ENCODE measurements at regions not wholly inside any gene's neighbourhood (a gene's known extent, or its start where the extent isn't known, plus 50 kb on each side); places are given as distances from the start of the nearest gene placed in this dataset.

- no peak overlapping the region for H3K4me3 Mint-ChIP-seq
- intact Hi-C loops (cut with micrococcal nuclease) = no loop called here
- no peak overlapping the region for H3K27ac Mint-ChIP-seq
- CTCF ChIA-PET = no interaction called here
- H3K4me1 Mint-ChIP-seq (ENCODE audit: low read depth) = no peaks in the 10 kb centered on the region
- no peaks in the 10 kb centered on the region for H3K36me3 Mint-ChIP-seq (ENCODE audit: low read depth)
- H3K9me3 Mint-ChIP-seq = no peaks in the 10 kb centered on the region
- H3K27me3 Mint-ChIP-seq (ENCODE audit: low read depth) = peaks cover 10% of the 10 kb centered on the region
- DNase-seq = no peak
These were observed 438.0 kb upstream of the CPEB2 start for GRCh38 chr4:14564281-14564680.

- Mint-ChIP-seq H3K36me3 (ENCODE audit: low read depth) (no peaks in the 10 kb centered on the region), H3K9me3 (no peaks in the 10 kb centered on the region), H3K4me3 (no peak overlapping the region), H3K27ac (no peak overlapping the region), H3K4me1 (ENCODE audit: low read depth) (no peaks in the 10 kb centered on the region), H3K27me3 (ENCODE audit: low read depth) (peaks cover 5% of the 10 kb centered on the region)
- CTCF ChIA-PET = interaction anchor here (0.8 kb wide), 1 partner anchor 728 kb away, joined by 6 read pairs; no protein-coding TSS in a partner anchor
- intact Hi-C loops (cut with micrococcal nuclease) = no loop called here
- DNase-seq = peak; percentile 7
These were observed 435.8 kb upstream of the CPEB2 start for GRCh38 chr4:14566518-14566917.

GRCh38 chr4:14568351-14568750 lies 433.9 kb upstream of the CPEB2 start:
- no peak overlapping the region for H3K27ac Mint-ChIP-seq
- no peaks in the 10 kb centered on the region for H3K4me1 Mint-ChIP-seq (ENCODE audit: low read depth)
- no peaks in the 10 kb centered on the region for H3K9me3 Mint-ChIP-seq
- no peak for DNase-seq
- intact Hi-C loops (cut with micrococcal nuclease) = no loop called here
- no peaks in the 10 kb centered on the region for H3K36me3 Mint-ChIP-seq (ENCODE audit: low read depth)
- CTCF ChIA-PET = no interaction called here
- no peaks in the 10 kb centered on the region for H3K27me3 Mint-ChIP-seq (ENCODE audit: low read depth)
- H3K4me3 Mint-ChIP-seq = no peak overlapping the region

GRCh38 chr4:14575289-14575688 lies 427.0 kb upstream of the CPEB2 start:
- Mint-ChIP-seq H3K27me3 (ENCODE audit: low read depth) (peaks cover 4% of the 10 kb centered on the region), H3K4me1 (ENCODE audit: low read depth) (no peaks in the 10 kb centered on the region), H3K4me3 (no peak overlapping the region), H3K36me3 (ENCODE audit: low read depth) (no peaks in the 10 kb centered on the region), H3K27ac (no peak overlapping the region), H3K9me3 (no peaks in the 10 kb centered on the region)
- intact Hi-C loops (cut with micrococcal nuclease) = no loop called here
- CTCF ChIA-PET = no interaction called here
- DNase-seq = no peak

GRCh38 chr4:14575919-14576318 lies 426.4 kb upstream of the CPEB2 start:
- intact Hi-C loops (cut with micrococcal nuclease) = no loop called here
- no peaks in the 10 kb centered on the region for H3K36me3 Mint-ChIP-seq (ENCODE audit: low read depth)
- no peaks in the 10 kb centered on the region for H3K4me1 Mint-ChIP-seq (ENCODE audit: low read depth)
- no peak for DNase-seq
- H3K27ac Mint-ChIP-seq = no peak overlapping the region
- CTCF ChIA-PET = no interaction called here
- no peak overlapping the region for H3K4me3 Mint-ChIP-seq
- H3K27me3 Mint-ChIP-seq (ENCODE audit: low read depth) = peaks cover 4% of the 10 kb centered on the region
- no peaks in the 10 kb centered on the region for H3K9me3 Mint-ChIP-seq

GRCh38 chr4:14580061-14580460 lies 422.2 kb upstream of the CPEB2 start:
- Mint-ChIP-seq H3K4me3 (no peak overlapping the region), H3K9me3 (no peaks in the 10 kb centered on the region), H3K27ac (no peak overlapping the region), H3K27me3 (ENCODE audit: low read depth) (peaks cover 3% of the 10 kb centered on the region), H3K36me3 (ENCODE audit: low read depth) (no peaks in the 10 kb centered on the region), H3K4me1 (ENCODE audit: low read depth) (no peaks in the 10 kb centered on the region)
- intact Hi-C loops (cut with micrococcal nuclease) = no loop called here
- DNase-seq = no peak
- CTCF ChIA-PET = interaction anchor here (0.7 kb wide), 1 partner anchor 92 kb away, joined by 6 read pairs; no protein-coding TSS in a partner anchor

GRCh38 chr4:14581741-14582140 lies 420.5 kb upstream of the CPEB2 start:
- CTCF ChIA-PET = no interaction called here
- intact Hi-C loops (cut with micrococcal nuclease) = no loop called here
- H3K27ac Mint-ChIP-seq = no peak overlapping the region

GRCh38 chr4:14582677-14583076 lies 419.6 kb upstream of the CPEB2 start:
- intact Hi-C loops (cut with micrococcal nuclease) = no loop called here
- no peak overlapping the region for H3K4me3 Mint-ChIP-seq
- H3K4me1 Mint-ChIP-seq (ENCODE audit: low read depth) = no peaks in the 10 kb centered on the region
- peaks cover 6% of the 10 kb centered on the region for H3K9me3 Mint-ChIP-seq
- H3K27ac Mint-ChIP-seq = no peak overlapping the region
- peaks cover 7% of the 10 kb centered on the region for H3K27me3 Mint-ChIP-seq (ENCODE audit: low read depth)
- CTCF ChIA-PET = no interaction called here
- no peaks in the 10 kb centered on the region for H3K36me3 Mint-ChIP-seq (ENCODE audit: low read depth)
- DNase-seq = no peak

More at GRCh38 chr4:14581741-14582140, 420.5 kb upstream of the CPEB2 start:
- Mint-ChIP-seq H3K4me1 (ENCODE audit: low read depth) (no peaks in the 10 kb centered on the region), H3K27me3 (ENCODE audit: low read depth) (peaks cover 7% of the 10 kb centered on the region), H3K9me3 (peaks cover 6% of the 10 kb centered on the region), H3K36me3 (ENCODE audit: low read depth) (no peaks in the 10 kb centered on the region), H3K4me3 (no peak overlapping the region)
- DNase-seq = no peak

- CTCF ChIA-PET = no interaction called here
These were observed 418.9 kb upstream of the CPEB2 start for GRCh38 chr4:14583331-14583730.

GRCh38 chr4:14583752-14584151 lies 418.5 kb upstream of the CPEB2 start:
- DNase-seq = no peak
- Mint-ChIP-seq H3K27me3 (ENCODE audit: low read depth) (peaks cover 7% of the 10 kb centered on the region), H3K27ac (no peak overlapping the region), H3K4me3 (no peak overlapping the region), H3K36me3 (ENCODE audit: low read depth) (no peaks in the 10 kb centered on the region), H3K4me1 (ENCODE audit: low read depth) (no peaks in the 10 kb centered on the region), H3K9me3 (peaks cover 6% of the 10 kb centered on the region)
- CTCF ChIA-PET = no interaction called here
- intact Hi-C loops (cut with micrococcal nuclease) = no loop called here

More at GRCh38 chr4:14583331-14583730, 418.9 kb upstream of the CPEB2 start:
- intact Hi-C loops (cut with micrococcal nuclease) = no loop called here
- Mint-ChIP-seq H3K9me3 (peaks cover 6% of the 10 kb centered on the region), H3K27me3 (ENCODE audit: low read depth) (peaks cover 7% of the 10 kb centered on the region), H3K27ac (no peak overlapping the region), H3K36me3 (ENCODE audit: low read depth) (no peaks in the 10 kb centered on the region), H3K4me3 (no peak overlapping the region), H3K4me1 (ENCODE audit: low read depth) (no peaks in the 10 kb centered on the region)
- DNase-seq = no peak

GRCh38 chr4:14592950-14593349 lies 409.3 kb upstream of the CPEB2 start:
- H3K4me3 Mint-ChIP-seq = no peak overlapping the region
- DNase-seq = no peak
- no peaks in the 10 kb centered on the region for H3K4me1 Mint-ChIP-seq (ENCODE audit: low read depth)
- H3K27ac Mint-ChIP-seq = no peak overlapping the region
- H3K36me3 Mint-ChIP-seq (ENCODE audit: low read depth) = no peaks in the 10 kb centered on the region
- intact Hi-C loops (cut with micrococcal nuclease) = no loop called here
- H3K27me3 Mint-ChIP-seq (ENCODE audit: low read depth) = peaks cover 1% of the 10 kb centered on the region
- H3K9me3 Mint-ChIP-seq = no peaks in the 10 kb centered on the region
- CTCF ChIA-PET = no interaction called here

GRCh38 chr4:14596028-14596427 lies 406.3 kb upstream of the CPEB2 start:
- Mint-ChIP-seq H3K27ac (no peak overlapping the region), H3K4me3 (no peak overlapping the region), H3K36me3 (ENCODE audit: low read depth) (no peaks in the 10 kb centered on the region), H3K27me3 (ENCODE audit: low read depth) (peaks cover under 1% of the 10 kb centered on the region), H3K4me1 (ENCODE audit: low read depth) (no peaks in the 10 kb centered on the region), H3K9me3 (no peaks in the 10 kb centered on the region)
- intact Hi-C loops (cut with micrococcal nuclease) = no loop called here
- CTCF ChIA-PET = no interaction called here
- no peak for DNase-seq

GRCh38 chr4:14596437-14596836 lies 405.8 kb upstream of the CPEB2 start:
- no peak overlapping the region for H3K4me3 Mint-ChIP-seq
- CTCF ChIA-PET = no interaction called here
- no peaks in the 10 kb centered on the region for H3K4me1 Mint-ChIP-seq (ENCODE audit: low read depth)
- no peaks in the 10 kb centered on the region for H3K9me3 Mint-ChIP-seq
- no peaks in the 10 kb centered on the region for H3K36me3 Mint-ChIP-seq (ENCODE audit: low read depth)
- no peak for DNase-seq
- no peaks in the 10 kb centered on the region for H3K27me3 Mint-ChIP-seq (ENCODE audit: low read depth)
- intact Hi-C loops (cut with micrococcal nuclease) = no loop called here
- H3K27ac Mint-ChIP-seq = no peak overlapping the region

- DNase-seq = no peak
- intact Hi-C loops (cut with micrococcal nuclease) = no loop called here
- no peak overlapping the region for H3K27ac Mint-ChIP-seq
- no peaks in the 10 kb centered on the region for H3K27me3 Mint-ChIP-seq (ENCODE audit: low read depth)
- H3K4me3 Mint-ChIP-seq = no peak overlapping the region
- no peaks in the 10 kb centered on the region for H3K36me3 Mint-ChIP-seq (ENCODE audit: low read depth)
- CTCF ChIA-PET = no interaction called here
- H3K4me1 Mint-ChIP-seq (ENCODE audit: low read depth) = no peaks in the 10 kb centered on the region
- H3K9me3 Mint-ChIP-seq = no peaks in the 10 kb centered on the region
These were observed 405.4 kb upstream of the CPEB2 start for GRCh38 chr4:14596904-14597303.
